Activated CD8-positive, alpha-beta memory T cell treated with anti-CD3 and anti-CD28 coated beads, Interleukin-2, amount 50 U/mL, for 48 hours (primary cell): ENCODE measurements at regions not wholly inside any gene's neighbourhood (a gene's known extent, or its start where the extent isn't known, plus 50 kb on each side); places are given as distances from the start of the nearest gene placed in this dataset.
"Not testable (repeated sequence)": the region's sequence is repeated elsewhere in the genome, so short reads cannot be mapped to it uniquely, and the experiment has no call there.

ENCODE experiments used
- DNase-seq: peaks from one replicate; pipeline ENCODE4 v3.0.0-alpha.2; 2020

- DNase-seq, result no peak
These were observed 1310.0 kb upstream of the ZEB2 start for GRCh38 chr2:145829931-145830330.

- DNase-seq, result no peak
These were observed 1307.3 kb upstream of the ZEB2 start for GRCh38 chr2:145827235-145827634.

GRCh38 chr2:145824384-145824783, 1304.5 kb upstream of the ZEB2 start:
- DNase-seq, result no peak

DNA sequence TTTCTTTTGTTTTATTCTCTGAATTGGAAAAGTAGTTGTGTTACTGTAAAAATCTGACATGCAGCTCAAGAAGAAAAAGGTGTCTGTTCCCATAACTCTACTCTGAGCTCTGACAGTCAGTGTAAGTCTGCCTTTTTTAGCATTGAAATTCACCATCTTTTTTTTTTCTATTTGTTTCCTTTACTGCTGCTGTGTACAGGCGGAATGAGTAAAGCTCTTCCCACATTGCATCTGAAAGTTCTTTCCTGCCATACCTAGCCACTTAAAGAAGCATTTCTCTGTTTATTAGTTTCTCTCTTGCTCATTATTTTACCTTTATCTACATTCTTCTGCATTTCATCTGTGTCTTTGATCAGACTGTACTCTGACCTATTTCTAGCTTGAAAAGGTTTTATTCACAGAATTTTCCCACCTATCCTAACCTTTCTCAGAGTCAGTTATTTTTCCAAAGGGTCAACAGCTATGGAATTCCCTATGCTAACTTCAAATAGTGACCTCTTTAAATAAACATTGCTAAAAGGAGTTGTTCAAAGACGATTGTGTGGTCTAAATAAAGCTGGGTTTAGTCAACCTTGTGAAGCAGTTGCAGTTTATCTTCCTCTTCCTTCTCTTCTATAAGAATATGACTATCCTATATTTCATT, 1303.1 kb upstream of the ZEB2 start:
- no peak for DNase-seq

DNA sequence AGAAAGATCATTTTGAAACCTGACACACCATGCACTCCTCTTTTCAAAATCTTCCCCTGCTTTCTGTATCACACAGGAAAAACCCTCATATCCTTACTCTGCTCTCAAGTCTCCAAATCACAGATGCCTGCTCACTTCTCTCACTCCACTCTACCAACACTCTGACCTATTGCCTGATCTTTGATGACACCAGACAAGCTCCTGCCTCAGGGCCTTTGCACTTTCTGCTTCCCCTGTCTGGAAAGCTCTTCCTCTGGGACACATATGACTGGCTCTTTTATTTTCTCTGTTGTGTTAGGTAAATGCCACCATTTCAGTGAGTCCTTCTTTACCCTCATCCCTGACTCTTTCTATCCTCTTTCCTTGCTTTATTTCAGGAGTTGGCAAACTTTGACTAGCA, 1300.7 kb upstream of the ZEB2 start:
- DNase-seq, result no peak

DNA sequence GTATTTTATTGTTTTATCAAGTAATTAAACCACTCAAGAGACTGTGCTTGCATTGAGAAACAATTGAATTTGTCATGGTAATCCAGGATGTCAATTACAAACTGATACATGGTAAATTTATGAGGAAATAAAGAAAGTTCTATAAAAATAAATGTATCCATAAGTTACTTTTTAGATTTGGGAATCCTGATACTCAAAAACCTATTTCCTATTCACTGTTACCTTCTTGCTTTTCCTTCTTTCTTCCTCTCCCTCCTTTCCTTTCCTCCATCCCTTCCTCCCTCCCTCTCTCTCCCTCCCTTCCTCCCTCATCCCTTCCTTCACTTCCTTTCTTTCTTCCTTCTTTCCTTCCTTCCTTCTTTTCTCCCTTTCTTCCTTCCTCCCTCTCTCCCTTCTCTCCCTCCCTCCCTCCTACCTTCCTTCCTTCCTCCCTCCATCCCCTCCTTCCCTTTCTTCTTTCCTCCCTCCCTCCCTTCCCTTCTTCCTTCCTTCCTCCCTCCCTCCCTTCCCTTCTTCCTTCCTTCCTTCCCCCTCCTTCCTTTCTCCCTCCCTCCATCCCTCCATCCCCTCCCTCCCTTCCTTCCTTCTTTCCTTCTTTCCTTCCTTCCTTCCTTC, 1299.1 kb upstream of the ZEB2 start:
- no peak for DNase-seq

- no peak for DNase-seq
These were observed 1296.0 kb upstream of the ZEB2 start for GRCh38 chr2:145815933-145816332.

- no peak for DNase-seq
These were observed 1293.6 kb upstream of the ZEB2 start for GRCh38 chr2:145813481-145813880.

DNA sequence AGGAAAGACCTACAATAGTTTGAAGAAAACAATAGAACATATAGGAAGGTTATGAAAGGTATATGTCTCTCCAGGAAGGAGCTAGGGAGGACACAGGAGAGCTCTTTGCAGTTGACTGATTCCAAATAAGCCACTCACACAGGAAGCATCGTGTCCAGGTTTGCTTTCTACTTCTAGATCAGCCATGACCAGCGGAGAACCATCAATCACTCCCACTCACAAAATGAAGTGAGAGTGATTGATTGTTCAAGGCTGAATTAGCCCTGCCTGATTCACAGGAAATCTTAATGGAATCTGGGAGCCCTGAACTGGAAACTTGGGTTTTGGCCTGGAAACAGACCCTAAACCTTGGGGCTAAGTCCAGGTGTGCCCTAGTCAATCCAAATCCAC, 1292.2 kb upstream of the ZEB2 start:
- DNase-seq, result no peak

DNA sequence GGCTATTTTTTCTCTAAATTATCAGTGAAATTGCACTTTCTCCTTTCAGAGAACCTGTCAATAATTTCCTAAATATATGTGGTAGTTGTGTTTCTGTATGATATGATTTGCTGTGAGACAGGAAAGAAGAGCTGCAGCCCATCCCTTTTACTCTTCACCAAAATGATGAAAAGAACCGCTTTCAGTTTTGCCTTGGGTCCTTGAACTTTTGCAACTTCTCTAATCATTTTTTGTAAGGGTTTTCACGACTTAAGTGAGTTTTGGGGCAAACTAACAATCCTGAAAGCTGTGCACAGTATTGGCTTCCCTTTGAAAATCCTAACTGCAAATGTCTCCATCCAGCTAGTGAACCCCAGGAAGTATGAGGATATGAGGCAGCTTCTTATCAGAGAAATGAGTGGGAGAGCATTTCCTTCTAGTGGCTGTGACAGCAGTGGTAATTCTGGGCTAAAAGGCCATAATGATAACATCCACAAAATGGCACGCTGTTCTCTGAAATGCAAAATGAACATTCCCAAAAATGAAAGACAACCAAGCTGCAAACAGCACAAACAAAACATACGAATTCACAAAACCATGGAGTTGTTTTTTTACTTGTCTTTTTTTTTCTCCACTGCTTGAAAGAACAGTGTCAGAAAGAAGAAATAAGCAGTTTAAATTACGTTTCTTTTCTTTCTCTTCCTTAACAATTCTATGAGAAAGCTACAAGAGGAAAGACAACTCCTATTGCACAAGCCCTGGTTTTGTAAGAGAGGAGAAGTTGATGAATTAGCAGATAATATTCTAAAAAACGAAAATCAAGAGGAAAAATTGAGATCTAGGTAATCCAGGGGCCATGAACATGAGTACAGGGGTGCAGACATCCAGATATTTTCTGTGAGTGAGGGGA, 1291.6 kb upstream of the ZEB2 start:
- DNase-seq, result no peak

DNA sequence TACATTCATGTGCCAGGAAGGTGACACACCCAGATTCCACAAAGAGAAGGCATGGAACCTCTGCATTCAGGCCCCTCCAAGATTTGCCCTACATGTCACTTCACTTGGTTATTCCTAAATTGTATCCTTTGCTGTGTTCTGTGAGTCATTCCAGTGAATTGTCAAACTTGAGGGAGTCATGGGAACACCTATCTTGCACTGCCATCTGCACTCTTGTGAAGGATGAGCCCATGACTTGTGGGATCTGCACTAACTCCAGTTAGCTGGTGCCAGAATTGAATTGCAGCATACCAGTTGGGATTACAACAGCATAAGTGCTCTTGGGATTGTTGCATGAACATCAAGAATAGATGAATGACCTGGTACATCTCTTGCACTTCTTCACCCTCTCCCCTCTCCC, 1288.0 kb upstream of the ZEB2 start:
- no peak for DNase-seq

DNA sequence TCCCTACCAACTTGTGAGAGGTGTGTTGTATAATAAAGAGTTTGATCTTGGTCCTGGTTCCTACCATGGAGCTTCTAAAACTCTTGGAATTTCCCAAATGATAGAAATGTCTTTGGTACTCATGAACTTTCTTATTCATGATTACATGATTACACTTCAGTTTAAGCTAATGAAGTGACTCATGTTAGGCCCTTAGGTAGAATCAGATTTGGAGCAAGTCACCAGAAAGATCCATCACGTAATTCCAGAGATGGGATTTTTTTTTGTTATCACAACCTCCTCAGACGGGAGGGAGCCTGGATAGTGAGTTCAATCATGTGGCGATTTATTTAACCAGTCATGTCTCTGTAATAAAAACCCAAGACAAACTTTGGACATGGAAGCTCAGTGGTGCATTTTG, 1287.6 kb upstream of the ZEB2 start:
- DNase-seq, result no peak

DNA sequence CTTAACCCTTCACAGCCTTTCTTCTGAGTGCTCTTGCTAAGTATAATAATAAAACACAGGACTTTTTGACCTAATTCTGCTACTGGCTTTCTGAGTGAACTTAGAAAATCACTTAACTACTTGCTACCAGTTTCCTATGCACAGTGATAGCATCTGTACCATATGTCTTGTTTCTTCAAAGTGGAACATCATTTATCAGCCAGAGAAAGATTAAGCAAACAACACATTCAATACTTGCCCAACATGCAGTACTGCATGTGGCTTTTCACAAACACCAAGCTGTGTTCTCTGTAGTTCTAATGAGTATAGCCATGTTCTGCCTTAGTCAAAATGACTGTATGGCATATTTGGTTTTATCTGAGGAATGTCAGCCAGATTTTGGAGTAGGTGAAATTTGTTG, 1286.6 kb upstream of the ZEB2 start:
- no peak for DNase-seq

DNA sequence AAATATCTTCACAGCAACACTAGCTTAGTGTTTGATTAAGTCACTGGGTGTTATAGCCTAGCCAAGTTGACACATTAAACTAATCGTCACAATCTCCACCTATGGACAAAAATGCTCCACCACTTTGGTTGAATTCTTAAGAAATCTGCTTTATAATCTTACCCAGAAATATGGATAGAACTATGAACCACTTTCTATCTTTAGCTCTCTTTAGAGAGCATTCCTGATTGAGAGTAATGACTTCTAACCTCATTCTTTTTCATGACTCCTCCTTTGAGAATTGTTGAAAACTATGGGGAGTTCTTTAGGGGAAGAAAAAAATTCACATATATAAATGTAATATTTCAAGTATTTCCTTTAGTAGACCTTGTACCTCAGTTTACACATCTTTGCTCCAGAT, 1282.2 kb upstream of the ZEB2 start:
- DNase-seq, result no peak

DNA sequence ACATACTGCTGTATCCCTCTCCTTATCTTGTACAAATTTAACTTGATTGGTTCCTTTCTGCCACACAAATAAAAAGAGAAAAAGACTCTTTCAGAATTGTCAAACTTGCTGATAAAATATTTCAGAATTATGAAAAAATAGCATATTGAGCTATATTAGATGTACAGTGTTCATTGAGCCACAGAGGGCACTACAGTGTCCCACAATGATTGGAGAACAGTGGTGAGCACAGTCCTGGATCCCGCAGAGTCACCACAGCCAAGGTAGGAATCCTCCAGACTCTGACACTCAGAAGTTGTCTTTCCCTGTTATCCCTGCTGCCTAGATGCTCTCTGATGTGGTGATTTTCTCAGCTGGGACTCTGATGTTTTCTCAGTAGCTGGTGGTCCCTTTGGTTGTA, 1281.3 kb upstream of the ZEB2 start:
- DNase-seq, result no peak

DNA sequence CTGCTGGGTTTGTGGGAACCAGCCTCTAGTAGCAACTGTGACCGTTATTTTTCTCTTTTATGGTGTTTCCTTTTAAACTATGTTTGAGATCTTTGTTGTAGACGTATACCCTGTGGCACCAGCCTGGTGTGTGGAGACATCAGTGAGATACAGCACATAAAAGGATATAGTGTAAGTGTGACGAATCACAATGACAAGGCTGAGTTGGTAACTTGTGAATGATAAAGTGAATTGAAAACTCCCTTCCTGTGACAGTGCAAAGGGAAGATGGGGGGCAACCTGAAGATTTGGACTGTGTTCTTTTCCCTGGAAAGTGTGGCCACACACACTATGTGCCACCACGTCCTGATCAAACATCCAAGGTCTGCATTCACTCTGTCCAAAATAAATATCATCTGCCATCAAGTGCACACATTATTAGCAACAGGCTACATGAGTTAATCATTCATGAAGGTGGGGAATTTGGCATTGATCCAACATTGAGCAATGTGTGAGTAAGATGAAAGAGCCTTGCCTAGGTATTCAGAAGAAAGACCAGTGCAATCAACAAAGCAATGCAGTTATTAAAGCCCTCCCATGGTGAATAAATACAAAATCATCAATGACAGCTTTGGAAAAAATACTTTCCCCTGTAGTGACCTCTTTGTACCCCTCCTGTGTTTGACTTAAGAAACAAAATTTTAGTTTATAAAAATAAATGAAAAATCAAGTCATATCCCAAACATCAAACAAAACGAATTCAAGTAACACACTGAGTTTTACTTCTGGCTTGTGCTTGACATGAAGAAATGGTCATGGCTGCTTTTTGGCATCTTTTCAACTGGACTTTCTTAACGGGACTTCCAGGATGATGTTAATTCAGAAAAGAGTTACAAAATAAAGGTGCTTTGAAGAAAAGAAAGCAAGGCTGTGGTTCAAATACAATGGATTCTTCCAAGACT, 1280.5 kb upstream of the ZEB2 start:
- DNase-seq, result no peak

DNA sequence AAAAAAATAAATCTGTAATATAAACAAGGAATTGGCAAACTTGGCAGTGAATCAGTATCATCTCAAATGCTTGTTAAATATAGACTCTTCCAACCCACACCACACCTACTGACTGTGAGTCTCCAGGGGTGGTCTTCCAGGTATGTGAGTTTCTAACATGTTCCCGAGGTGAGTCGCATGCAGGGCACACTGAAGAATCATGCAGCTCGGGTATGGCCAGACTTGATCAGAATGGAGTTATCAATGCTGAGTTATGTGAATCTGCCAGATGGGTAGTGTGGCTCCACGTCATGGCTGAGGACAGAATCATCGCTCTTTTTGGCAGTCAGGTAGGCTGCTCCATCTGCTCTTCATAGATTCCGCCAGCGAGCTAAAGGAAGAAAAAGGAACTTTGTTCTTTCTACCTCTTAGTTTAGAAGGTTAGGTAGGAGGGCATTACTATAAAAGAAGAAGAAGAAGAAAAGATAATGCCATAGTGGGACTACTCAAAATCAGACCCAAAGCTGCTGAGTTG, 1279.7 kb upstream of the ZEB2 start:
- no peak for DNase-seq

- DNase-seq, result no peak
These were observed 1278.5 kb upstream of the ZEB2 start for GRCh38 chr2:145798419-145798818.

- DNase-seq, result no peak
These were observed 1277.8 kb upstream of the ZEB2 start for GRCh38 chr2:145797692-145798091.

DNA sequence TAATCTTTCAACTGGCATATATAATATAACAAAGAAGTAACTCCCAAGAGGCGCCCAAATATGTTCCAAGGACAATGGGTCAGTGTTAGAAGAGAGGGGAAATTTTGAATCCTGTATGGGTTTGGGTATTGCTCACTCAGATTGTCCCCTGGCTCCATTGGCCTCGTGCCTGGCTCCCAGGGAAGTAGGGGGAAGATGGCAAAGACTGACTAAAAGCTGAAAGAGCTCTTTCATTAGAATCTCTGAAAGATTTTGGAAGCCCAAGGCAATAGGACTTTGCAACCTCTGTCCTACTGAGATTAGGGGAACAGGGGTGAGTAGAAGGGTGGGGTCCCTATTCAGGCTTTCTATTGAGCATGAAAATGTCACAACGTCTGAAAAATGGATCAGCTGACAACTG, 1272.8 kb upstream of the ZEB2 start:
- DNase-seq, result no peak

DNA sequence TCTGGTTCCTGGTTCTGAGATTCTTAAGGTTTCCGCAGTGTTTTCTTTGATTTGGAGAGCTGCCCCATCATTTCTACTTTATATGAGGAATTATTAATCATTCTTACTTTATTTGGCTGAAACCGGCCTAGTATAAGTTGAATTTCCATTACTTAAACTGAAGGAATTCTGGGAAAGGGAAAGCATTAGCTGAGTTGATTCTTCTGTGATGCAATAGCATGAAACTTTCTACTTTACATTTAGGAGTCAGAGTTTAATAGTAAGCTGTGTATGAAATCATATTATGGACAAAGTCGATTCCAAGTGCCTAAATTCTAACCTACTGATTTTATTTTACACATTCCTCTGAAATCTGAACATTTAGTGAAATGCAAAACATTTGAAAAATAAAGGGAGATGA, 1269.7 kb upstream of the ZEB2 start:
- DNase-seq, result no peak

GRCh38 chr2:145787597-145788361, 1267.9 kb upstream of the ZEB2 start:
- not testable (repeated sequence) for DNase-seq
